ENCODE measurements at regions not wholly inside any gene's neighbourhood (a gene's known extent, or its start where the extent isn't known, plus 50 kb on each side); places are given as distances from the start of the nearest gene placed in this dataset.
"Not testable (repeated sequence)": the region's sequence is repeated elsewhere in the genome, so short reads cannot be mapped to it uniquely, and the experiment has no call there.

DNA sequence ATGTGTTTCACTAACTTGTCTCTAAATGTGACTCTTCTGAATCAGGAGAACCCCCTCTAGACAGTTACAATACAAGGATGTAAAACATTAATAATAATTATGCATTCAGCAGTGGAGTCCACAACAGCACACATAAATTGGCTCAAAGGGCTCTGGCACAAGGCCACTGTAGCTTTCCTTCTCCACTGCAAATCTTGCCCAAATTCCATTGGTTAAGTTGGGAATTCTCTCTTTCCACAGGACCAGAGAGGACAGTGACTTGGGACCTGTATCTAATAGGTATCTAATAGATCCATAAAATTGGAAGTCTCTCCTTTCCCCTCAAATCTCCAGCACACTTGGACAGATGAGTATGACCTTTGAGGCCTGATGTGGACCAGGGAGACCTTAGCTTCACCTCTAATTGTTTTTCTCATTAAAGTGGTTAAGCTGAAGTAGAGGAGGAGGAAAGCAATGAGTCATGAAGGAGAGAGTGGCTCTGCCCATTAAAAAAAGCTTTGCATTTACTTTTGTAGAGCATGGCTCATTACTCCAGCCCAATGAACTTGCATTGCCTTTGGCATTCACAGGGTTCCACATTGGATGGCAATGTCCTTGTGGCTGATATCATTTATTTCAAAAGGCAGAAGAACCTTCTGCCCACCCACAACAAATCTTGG lies 72.3 kb upstream of the SH3RF1 start:
- ATAC-seq (ENCODE audit: low read depth in 2 of 2) = no peak
- Mint-ChIP-seq H3K36me3 (no peaks in the 10 kb centered on the region), H3K4me1 (no peaks in the 10 kb centered on the region), H3K27me3 (no peaks in the 10 kb centered on the region), H3K4me3 (no peak overlapping the region), H3K9me3 (peaks cover 0 to 5% (median 0%) of the 10 kb centered on the region in 7 donors), H3K27ac (no peak overlapping the region)
- DNase-seq = no peak

- no peak overlapping the region for H3K4me3 Mint-ChIP-seq
- no peak overlapping the region for H3K27ac Mint-ChIP-seq
- no peaks in the 10 kb centered on the region for H3K36me3 Mint-ChIP-seq
- ATAC-seq (ENCODE audit: low read depth in 2 of 2) (no peak), DNase-seq (no peak)
- no peaks in the 10 kb centered on the region for H3K27me3 Mint-ChIP-seq
- H3K4me1 Mint-ChIP-seq = no peaks in the 10 kb centered on the region
- peaks cover 0 to 5% (median 0%) of the 10 kb centered on the region in 7 donors for H3K9me3 Mint-ChIP-seq
Observed at GRCh38 chr4:169342159-169342860, 71.6 kb upstream of the SH3RF1 start.

DNA sequence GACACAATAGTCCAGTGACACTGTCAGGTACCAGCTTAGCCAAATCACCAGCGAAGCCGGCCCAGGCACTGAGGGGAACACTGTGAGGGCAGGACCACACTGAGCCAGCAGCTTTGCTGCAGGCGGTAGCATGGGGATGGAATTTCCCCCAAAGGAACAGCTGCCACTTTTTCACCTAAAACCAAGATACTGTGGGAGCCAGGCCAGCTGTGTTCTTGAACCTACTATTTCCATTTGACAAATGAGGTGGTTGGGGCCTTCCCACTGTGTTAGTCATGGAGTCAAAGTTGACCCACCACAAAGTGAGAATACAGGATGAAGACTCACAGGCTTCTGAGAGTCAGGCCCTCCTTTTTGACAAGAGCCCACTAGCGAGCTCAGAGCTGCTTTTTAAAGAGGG lies 70.7 kb upstream of the SH3RF1 start:
- peaks cover 0 to 5% (median 0%) of the 10 kb centered on the region in 7 donors for H3K9me3 Mint-ChIP-seq
- H3K36me3 Mint-ChIP-seq = no peaks in the 10 kb centered on the region
- ATAC-seq (ENCODE audit: low read depth in 2 of 2) (no peak), DNase-seq (no peak)
- no peak overlapping the region for H3K4me3 Mint-ChIP-seq
- H3K4me1 Mint-ChIP-seq = no peaks in the 10 kb centered on the region
- no peak overlapping the region for H3K27ac Mint-ChIP-seq
- no peaks in the 10 kb centered on the region for H3K27me3 Mint-ChIP-seq

DNA sequence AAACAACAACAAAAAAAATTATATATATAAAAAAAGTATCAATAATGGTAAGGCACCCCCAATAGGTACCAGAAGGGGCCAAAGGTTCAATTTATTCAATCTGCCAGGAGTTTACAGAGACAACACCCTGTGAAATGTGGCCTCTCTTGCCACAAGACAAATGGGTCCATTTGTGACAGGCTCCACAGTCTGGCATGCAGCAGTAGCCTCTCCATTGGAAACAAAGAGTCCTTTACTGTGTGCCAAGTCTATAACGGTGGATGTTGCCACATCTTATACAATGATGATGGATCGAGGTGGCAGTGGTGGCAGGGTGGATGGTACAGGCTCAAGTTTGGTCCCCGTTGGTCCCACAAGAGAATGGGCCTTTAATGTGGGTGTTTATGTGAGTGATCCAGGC lies 70.1 kb upstream of the SH3RF1 start:
- ATAC-seq (ENCODE audit: low read depth in 2 of 2) (no peak), DNase-seq (no peak)
- H3K4me1 Mint-ChIP-seq = no peaks in the 10 kb centered on the region
- peaks cover 0 to 5% (median 0%) of the 10 kb centered on the region in 7 donors for H3K9me3 Mint-ChIP-seq
- H3K27ac Mint-ChIP-seq = no peak overlapping the region
- no peaks in the 10 kb centered on the region for H3K36me3 Mint-ChIP-seq
- H3K27me3 Mint-ChIP-seq = no peaks in the 10 kb centered on the region
- no peak overlapping the region for H3K4me3 Mint-ChIP-seq

DNA sequence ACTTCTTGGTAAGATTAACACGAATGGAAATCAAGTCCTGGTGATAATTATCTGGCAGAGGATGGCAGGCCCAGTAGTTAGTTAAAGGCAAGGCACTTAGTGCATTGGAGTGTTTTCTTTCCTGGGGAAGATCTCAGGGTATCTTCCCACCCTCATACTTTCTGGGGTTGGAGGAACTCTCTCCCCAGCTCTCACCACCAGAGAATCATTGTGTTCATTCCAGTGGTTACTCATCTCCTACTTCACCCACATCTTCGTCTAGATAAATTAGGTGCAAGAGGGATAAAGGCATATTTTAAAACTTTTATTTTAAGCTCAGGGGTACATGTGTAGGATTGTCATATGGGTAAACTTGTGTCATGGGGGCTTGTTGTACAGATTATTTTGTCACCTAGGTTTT lies 67.5 kb upstream of the SH3RF1 start:
- no peaks in the 10 kb centered on the region for H3K36me3 Mint-ChIP-seq
- peaks cover 0 to 5% (median 0%) of the 10 kb centered on the region in 7 donors for H3K9me3 Mint-ChIP-seq
- no peak overlapping the region for H3K4me3 Mint-ChIP-seq
- H3K27me3 Mint-ChIP-seq = no peaks in the 10 kb centered on the region
- no peaks in the 10 kb centered on the region for H3K4me1 Mint-ChIP-seq
- DNase-seq = no peak
- H3K27ac Mint-ChIP-seq = peak overlapping the region in 1 of 6 donors; percentile 72
- no peak for ATAC-seq (ENCODE audit: low read depth in 2 of 2)

GRCh38 chr4:169337510-169337909 lies 66.8 kb upstream of the SH3RF1 start:
- H3K36me3 Mint-ChIP-seq = no peaks in the 10 kb centered on the region
- no peaks in the 10 kb centered on the region for H3K4me1 Mint-ChIP-seq
- H3K9me3 Mint-ChIP-seq = peaks cover 0 to 6% (median 0%) of the 10 kb centered on the region in 7 donors
- H3K27ac Mint-ChIP-seq = no peak overlapping the region
- no peak for DNase-seq
- no peak overlapping the region for H3K4me3 Mint-ChIP-seq
- no peaks in the 10 kb centered on the region for H3K27me3 Mint-ChIP-seq
- ATAC-seq (ENCODE audit: low read depth in 2 of 2) = no peak

DNA sequence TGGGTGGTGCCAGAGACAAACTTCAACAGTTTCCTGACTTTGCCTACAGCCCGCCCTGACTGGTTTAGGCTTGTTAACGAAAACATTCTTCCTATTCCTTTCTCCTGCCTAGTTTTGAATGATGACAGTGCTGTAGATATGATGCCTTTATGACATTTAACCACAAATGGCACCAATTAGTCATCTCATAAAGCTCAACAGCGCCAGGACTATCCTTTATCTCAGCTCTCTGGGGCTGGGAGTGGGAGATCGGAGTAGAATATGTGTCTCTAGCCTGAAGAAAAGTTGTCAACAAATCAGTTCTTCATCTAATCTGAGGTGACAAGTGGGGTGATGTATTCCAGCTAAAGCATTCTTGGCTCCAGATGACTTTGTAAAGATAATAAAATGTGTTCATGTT lies 64.6 kb upstream of the SH3RF1 start:
- H3K4me3 Mint-ChIP-seq = no peak overlapping the region
- peaks cover 0 to 6% (median 0%) of the 10 kb centered on the region in 7 donors for H3K9me3 Mint-ChIP-seq
- H3K4me1 Mint-ChIP-seq = no peaks in the 10 kb centered on the region

GRCh38 chr4:169334335-169334734 lies 63.6 kb upstream of the SH3RF1 start:
- Mint-ChIP-seq H3K4me1 (no peaks in the 10 kb centered on the region), H3K4me3 (no peak overlapping the region), H3K27me3 (no peaks in the 10 kb centered on the region), H3K9me3 (peaks cover 0 to 8% (median 0%) of the 10 kb centered on the region in 7 donors), H3K36me3 (peaks cover 0 to 5% of the 10 kb centered on the region in 2 donors), H3K27ac (no peak overlapping the region)
- ATAC-seq (ENCODE audit: low read depth in 2 of 2) = no peak
- no peak for DNase-seq

More for the DNA sequence above, 64.6 kb upstream of the SH3RF1 start:
- no peaks in the 10 kb centered on the region for H3K27me3 Mint-ChIP-seq
- DNase-seq (no peak), ATAC-seq (ENCODE audit: low read depth in 2 of 2) (no peak)
- peaks cover 0 to 2% of the 10 kb centered on the region in 2 donors for H3K36me3 Mint-ChIP-seq
- peak overlapping the region in 1 of 6 donors; percentile 24 for H3K27ac Mint-ChIP-seq

GRCh38 chr4:169333265-169333664 lies 62.5 kb upstream of the SH3RF1 start:
- ATAC-seq (ENCODE audit: low read depth in 2 of 2) (no peak), DNase-seq (no peak)
- Mint-ChIP-seq H3K4me1 (no peaks in the 10 kb centered on the region), H3K27me3 (no peaks in the 10 kb centered on the region), H3K27ac (no peak overlapping the region), H3K4me3 (no peak overlapping the region), H3K9me3 (peaks cover 0 to 5% (median 0%) of the 10 kb centered on the region in 7 donors), H3K36me3 (peaks cover 0 to 5% of the 10 kb centered on the region in 2 donors)

GRCh38 chr4:169332583-169332982 lies 61.8 kb upstream of the SH3RF1 start:
- Mint-ChIP-seq H3K4me3 (no peak overlapping the region), H3K27me3 (no peaks in the 10 kb centered on the region)

GRCh38 chr4:169330811-169331210 lies 60.1 kb upstream of the SH3RF1 start:
- Mint-ChIP-seq H3K36me3 (peaks cover 0 to 5% of the 10 kb centered on the region in 2 donors), H3K4me3 (no peak overlapping the region), H3K4me1 (no peaks in the 10 kb centered on the region), H3K27ac (peak overlapping the region in 2 of 6 donors; percentile 47 to 80), H3K9me3 (peaks cover 0 to 5% (median 0%) of the 10 kb centered on the region in 7 donors), H3K27me3 (no peaks in the 10 kb centered on the region)
- no peak for DNase-seq
- ATAC-seq (ENCODE audit: low read depth in 2 of 2) = no peak

More at GRCh38 chr4:169332583-169332982, 61.8 kb upstream of the SH3RF1 start:
- DNase-seq (no peak), ATAC-seq (ENCODE audit: low read depth in 2 of 2) (no peak)
- peaks cover 0 to 5% (median 0%) of the 10 kb centered on the region in 7 donors for H3K9me3 Mint-ChIP-seq
- peaks cover 0 to 5% of the 10 kb centered on the region in 2 donors for H3K36me3 Mint-ChIP-seq
- H3K27ac Mint-ChIP-seq = no peak overlapping the region
- H3K4me1 Mint-ChIP-seq = no peaks in the 10 kb centered on the region

GRCh38 chr4:169330095-169330494 lies 59.3 kb upstream of the SH3RF1 start:
- Mint-ChIP-seq H3K9me3 (peaks cover 0 to 6% (median 0%) of the 10 kb centered on the region in 7 donors), H3K27me3 (no peaks in the 10 kb centered on the region), H3K4me1 (no peaks in the 10 kb centered on the region), H3K4me3 (no peak overlapping the region), H3K36me3 (peaks cover 0 to 5% of the 10 kb centered on the region in 2 donors), H3K27ac (no peak overlapping the region)
- DNase-seq = no peak
- no peak for ATAC-seq (ENCODE audit: low read depth in 2 of 2)

DNA sequence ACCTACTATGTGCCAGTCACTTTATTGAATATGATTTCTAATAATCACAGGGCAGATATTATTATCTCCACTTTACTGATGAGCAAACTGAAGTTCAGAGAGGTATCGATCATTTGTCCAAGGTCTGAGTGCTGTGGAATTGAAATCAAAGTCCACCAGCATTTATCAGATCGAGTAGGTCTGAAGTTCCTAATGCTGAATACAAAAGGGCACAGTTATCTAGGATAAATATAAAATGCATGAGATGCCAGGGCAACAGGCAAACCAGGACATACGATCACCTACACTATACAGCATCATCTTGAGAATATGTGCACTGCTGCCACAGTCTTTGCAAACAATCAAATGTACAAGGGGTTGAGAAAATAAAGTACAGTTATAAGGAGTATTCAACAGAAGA lies 57.2 kb upstream of the SH3RF1 start:
- H3K4me1 Mint-ChIP-seq = no peaks in the 10 kb centered on the region

DNA sequence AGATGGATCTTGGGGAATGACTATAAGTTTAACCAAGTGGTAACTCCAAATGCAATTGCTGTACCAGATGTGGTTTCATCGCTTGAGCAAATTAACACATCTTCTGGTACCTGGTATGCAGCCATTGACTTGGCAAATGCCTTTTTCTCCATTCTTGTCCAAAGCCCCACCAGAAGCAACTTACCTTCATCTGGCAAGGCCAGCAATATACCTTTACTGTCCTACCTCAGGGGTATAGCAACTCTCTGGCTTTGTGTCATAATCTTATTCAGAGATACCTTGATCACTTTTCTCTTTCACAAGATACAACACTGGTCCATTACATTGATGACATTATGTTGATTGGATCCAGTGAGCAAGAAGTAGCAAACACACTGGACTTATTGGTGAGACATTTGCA lies 53.2 kb upstream of the SH3RF1 start:
- not testable (repeated sequence) for H3K9me3 Mint-ChIP-seq, H3K4me3 Mint-ChIP-seq, H3K27ac Mint-ChIP-seq

More for the DNA sequence above, 57.2 kb upstream of the SH3RF1 start:
- Mint-ChIP-seq H3K27me3 (no peaks in the 10 kb centered on the region), H3K4me3 (no peak overlapping the region), H3K36me3 (peaks cover 0 to 5% of the 10 kb centered on the region in 2 donors), H3K27ac (no peak overlapping the region), H3K9me3 (peaks cover 0 to 9% (median under 1%) of the 10 kb centered on the region in 7 donors)
- no peak for DNase-seq
- no peak for ATAC-seq (ENCODE audit: low read depth in 2 of 2)

More for the DNA sequence above, 53.2 kb upstream of the SH3RF1 start:
- H3K27me3 Mint-ChIP-seq; DNase-seq; ATAC-seq (ENCODE audit: low read depth in 2 of 2); H3K4me1 Mint-ChIP-seq; H3K36me3 Mint-ChIP-seq: not testable (repeated sequence)
